HG03175 (cell line): ENCODE measurements at regions not wholly inside any gene's neighbourhood (a gene's known extent, or its start where the extent isn't known, plus 50 kb on each side); places are given as distances from the start of the nearest gene placed in this dataset.
"Not testable (repeated sequence)": the region's sequence is repeated elsewhere in the genome, so short reads cannot be mapped to it uniquely, and the experiment has no call there.

Experiments used
- ATAC-seq: cut with Tn5 transposase; IDR thresholded peaks from one replicate; pipeline ENCODE4 v1.9.1; 2021; ENCODE audit warnings: mild to moderate bottlenecking, moderate library complexity; ENCODE audit not compliant: unreplicated experiment

GRCh38 chr5:30405821-30406220 is 787.7 kb upstream of the CDH6 start:
- ATAC-seq = no peak

- no peak for ATAC-seq
Measured at GRCh38 chr5:30401479-30402058, 791.9 kb upstream of the CDH6 start.

- no peak for ATAC-seq
Measured at GRCh38 chr5:30398423-30398822, 795.1 kb upstream of the CDH6 start.

GRCh38 chr5:30392897-30393296 is 800.6 kb upstream of the CDH6 start:
- ATAC-seq = no peak

GRCh38 chr5:30390095-30390494 is 803.4 kb upstream of the CDH6 start:
- ATAC-seq = no peak

GRCh38 chr5:30387974-30388632 is 805.4 kb upstream of the CDH6 start:
- ATAC-seq = no peak

- no peak for ATAC-seq
Measured at GRCh38 chr5:30385754-30386153, 807.7 kb upstream of the CDH6 start.

GRCh38 chr5:30384171-30384570 is 809.3 kb upstream of the CDH6 start:
- ATAC-seq = no peak

- ATAC-seq = no peak
Measured at GRCh38 chr5:30380228-30380627, 813.3 kb upstream of the CDH6 start.

GRCh38 chr5:30376848-30377247 is 816.6 kb upstream of the CDH6 start:
- ATAC-seq = no peak

- ATAC-seq = no peak
Measured at GRCh38 chr5:30368064-30368463, 825.4 kb upstream of the CDH6 start.

GRCh38 chr5:30365031-30365430 is 828.5 kb upstream of the CDH6 start:
- ATAC-seq = not testable (repeated sequence)

GRCh38 chr5:30357371-30357770 is 836.1 kb upstream of the CDH6 start:
- no peak for ATAC-seq

- no peak for ATAC-seq
Measured at GRCh38 chr5:30355675-30356074, 837.8 kb upstream of the CDH6 start.

- no peak for ATAC-seq
Measured at GRCh38 chr5:30347858-30348257, 845.6 kb upstream of the CDH6 start.

- ATAC-seq = not testable (repeated sequence)
Measured at GRCh38 chr5:30345539-30346345, 847.7 kb upstream of the CDH6 start.

GRCh38 chr5:30343707-30344106 is 849.8 kb upstream of the CDH6 start:
- ATAC-seq = no peak

GRCh38 chr5:30341466-30341865 is 852.0 kb upstream of the CDH6 start:
- ATAC-seq = no peak

- ATAC-seq = no peak
Measured at GRCh38 chr5:30337084-30337573, 856.4 kb upstream of the CDH6 start.

- no peak for ATAC-seq
Measured at GRCh38 chr5:30331534-30331933, 862.0 kb upstream of the CDH6 start.

- no peak for ATAC-seq
Measured at GRCh38 chr5:30325795-30326194, 867.7 kb upstream of the CDH6 start.

- no peak for ATAC-seq
Measured at GRCh38 chr5:30324083-30324482, 869.4 kb upstream of the CDH6 start.
